ENCODE measurements at regions not wholly inside any gene's neighbourhood (a gene's known extent, or its start where the extent isn't known, plus 50 kb on each side); places are given as distances from the start of the nearest gene placed in this dataset.

- DNase-seq (ENCODE audit: low spot score) = no peak
These were observed 57.3 kb upstream of the TMEM72 start for GRCh38 chr10:44853796-44854195.

GRCh38 chr10:44854693-44855350, 56.3 kb upstream of the TMEM72 start:
- no peak for DNase-seq (ENCODE audit: low spot score)

- DNase-seq (ENCODE audit: low spot score) = no peak
These were observed 54.4 kb upstream of the TMEM72 start for GRCh38 chr10:44856696-44857095.

- no peak for DNase-seq (ENCODE audit: low spot score)
These were observed 53.6 kb upstream of the TMEM72 start for GRCh38 chr10:44857363-44858016.

- DNase-seq (ENCODE audit: low spot score) = no peak
These were observed 53.1 kb upstream of the TMEM72 start for GRCh38 chr10:44858017-44858371.

- DNase-seq (ENCODE audit: low spot score) = no peak
These were observed 52.1 kb upstream of the TMEM72 start for GRCh38 chr10:44858988-44859387.

- no peak for DNase-seq (ENCODE audit: low spot score)
These were observed 51.4 kb upstream of the TMEM72 start for GRCh38 chr10:44859546-44860285.

GRCh38 chr10:44860811-44861736, 50.1 kb upstream of the TMEM72 start:
- DNase-seq (ENCODE audit: low spot score) = no peak
